ENCODE measurements at regions not wholly inside any gene's neighbourhood (a gene's known extent, or its start where the extent isn't known, plus 50 kb on each side); places are given as distances from the start of the nearest gene placed in this dataset.
"Not testable (repeated sequence)": the region's sequence is repeated elsewhere in the genome, so short reads cannot be mapped to it uniquely, and the experiment has no call there.

GRCh38 chr9:17888964-17889363, 310.1 kb downstream of the SH3GL2 start:
- TF ChIP-seq, protein P1, sequence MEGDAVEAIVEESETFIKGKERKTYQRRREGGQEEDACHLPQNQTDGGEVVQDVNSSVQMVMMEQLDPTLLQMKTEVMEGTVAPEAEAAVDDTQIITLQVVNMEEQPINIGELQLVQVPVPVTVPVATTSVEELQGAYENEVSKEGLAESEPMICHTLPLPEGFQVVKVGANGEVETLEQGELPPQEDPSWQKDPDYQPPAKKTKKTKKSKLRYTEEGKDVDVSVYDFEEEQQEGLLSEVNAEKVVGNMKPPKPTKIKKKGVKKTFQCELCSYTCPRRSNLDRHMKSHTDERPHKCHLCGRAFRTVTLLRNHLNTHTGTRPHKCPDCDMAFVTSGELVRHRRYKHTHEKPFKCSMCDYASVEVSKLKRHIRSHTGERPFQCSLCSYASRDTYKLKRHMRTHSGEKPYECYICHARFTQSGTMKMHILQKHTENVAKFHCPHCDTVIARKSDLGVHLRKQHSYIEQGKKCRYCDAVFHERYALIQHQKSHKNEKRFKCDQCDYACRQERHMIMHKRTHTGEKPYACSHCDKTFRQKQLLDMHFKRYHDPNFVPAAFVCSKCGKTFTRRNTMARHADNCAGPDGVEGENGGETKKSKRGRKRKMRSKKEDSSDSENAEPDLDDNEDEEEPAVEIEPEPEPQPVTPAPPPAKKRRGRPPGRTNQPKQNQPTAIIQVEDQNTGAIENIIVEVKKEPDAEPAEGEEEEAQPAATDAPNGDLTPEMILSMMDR (IDR thresholded peaks at IDR 0.05; ENCODE audit: insufficient read depth, low read depth, low read length), result not testable (repeated sequence)
- TF ChIP-seq EZH2 (IDR thresholded peaks at IDR 0.05; ENCODE audit: insufficient read depth, low read length), result not testable (repeated sequence)

Data from astrocyte (in vitro differentiated cells and primary cell).